Esophagus squamous epithelium (tissue), 5 donors: ENCODE measurements at regions not wholly inside any gene's neighbourhood (a gene's known extent, or its start where the extent isn't known, plus 50 kb on each side); places are given as distances from the start of the nearest gene placed in this dataset.

ENCODE experiments used
- DNase-seq: peaks from one replicate; lab custom pipeline; 2025; lab: John Stamatoyannopoulos, UW
- H3K27ac ChIP-seq, 4 donors: fragments of 200-600 bp; sonication (generic); one replicate each; pipeline ENCODE4 v1.5.1; 2016 to 2019; ENCODE audit warnings: mild to moderate bottlenecking in 1 of 4
- H3K27me3 ChIP-seq, 4 donors: fragments of 200-600 bp; sonication (generic); 1 replicate in 3 of 4; 2 replicates in 1 of 4; pipeline versions ENCODE4 v1.5.1 to v1.6.0; 2017 to 2021; ENCODE audit warnings: antibody characterized with exemption in 1 of 4
- H3K36me3 ChIP-seq, 3 donors: fragments of 200-600 bp; sonication (generic); one replicate each; pipeline ENCODE4 v1.5.1; 2016 to 2019
- H3K4me1 ChIP-seq, 3 donors: fragments of 200-600 bp; sonication (generic); one replicate each; pipeline ENCODE4 v1.5.1; 2017 to 2019
- H3K4me3 ChIP-seq, 4 donors: fragments of 200-600 bp; sonication (generic); 1 replicate in 3 of 4; 2 replicates in 1 of 4; pipeline ENCODE4 v1.5.1; 2016 to 2019; ENCODE audit warnings: mild to moderate bottlenecking in 2 of 4, moderate library complexity in 1 of 4
- H3K9me3 ChIP-seq, 3 donors: fragments of 200-600 bp; sonication (generic); one replicate each; pipeline ENCODE4 v1.5.1; 2016 to 2019
- CTCF ChIP-seq, 6 experiments: fragments of 450-650 bp in 4 of 6; fragments of 200-600 bp in 2 of 6; sonication (generic) in 2 of 6; IDR thresholded peaks; one replicate each; pipeline ENCODE4 v1.5.1; 2016 to 2019; ENCODE audit warnings: antibody characterized with exemption in 6 of 6, mild to moderate bottlenecking in 4 of 6, moderate library complexity in 4 of 6
- POLR2A ChIP-seq, 4 donors: fragments of 450-650 bp; IDR thresholded peaks; one replicate each; pipeline ENCODE4 v1.6.1; 2017; ENCODE audit warnings: antibody characterized with exemption in 4 of 4, mild to moderate bottlenecking in 4 of 4, moderate library complexity in 3 of 4
- WGBS, 2 donors: methylation state at CpG; one replicate each; pipeline ENCODE4 v1.1.5; 2018; 5-methylcytosine and 5-hydroxymethylcytosine counted together
- intact Hi-C: fragments of 100-400 bp; cut with DNase I; formaldehyde crosslinking; loops from one replicate; pipeline ENCODE4 v1.15.0; 2022
- donor health status: DM: yes; HTN: yes; CAD: no.

GRCh38 chr4:180564026-180564425 lies 1679.2 kb upstream of the TENM3 start:
- H3K9me3 ChIP-seq = no peaks in the 10 kb centered on the region
- intact Hi-C loops = no loop called here
- H3K36me3 ChIP-seq = no peaks in the 10 kb centered on the region
- TF ChIP-seq POLR2A (IDR thresholded peaks at IDR 0.05) = no peak
- TF ChIP-seq CTCF (IDR thresholded peaks at IDR 0.05) = no peak
- H3K4me1 ChIP-seq = no peaks in the 10 kb centered on the region
- WGBS, 2 donors = 17 to 48% methylated on average over 3 of the region's 3 CpGs
- H3K27me3 ChIP-seq = no peaks in the 10 kb centered on the region
- no peak overlapping the region for H3K4me3 ChIP-seq
- H3K27ac ChIP-seq = no peak overlapping the region
- no peak for DNase-seq

GRCh38 chr4:180564448-180564847 lies 1678.8 kb upstream of the TENM3 start:
- H3K9me3 ChIP-seq = no peaks in the 10 kb centered on the region
- 43 to 48% methylated on average over 5 of the region's 5 CpGs for WGBS, 2 donors
- no peaks in the 10 kb centered on the region for H3K36me3 ChIP-seq
- no peaks in the 10 kb centered on the region for H3K4me1 ChIP-seq
- no peak overlapping the region for H3K4me3 ChIP-seq
- TF ChIP-seq POLR2A (IDR thresholded peaks at IDR 0.05) = no peak
- no peak for TF ChIP-seq CTCF (IDR thresholded peaks at IDR 0.05)
- intact Hi-C loops = no loop called here
- no peaks in the 10 kb centered on the region for H3K27me3 ChIP-seq
- no peak for DNase-seq
- no peak overlapping the region for H3K27ac ChIP-seq

DNA sequence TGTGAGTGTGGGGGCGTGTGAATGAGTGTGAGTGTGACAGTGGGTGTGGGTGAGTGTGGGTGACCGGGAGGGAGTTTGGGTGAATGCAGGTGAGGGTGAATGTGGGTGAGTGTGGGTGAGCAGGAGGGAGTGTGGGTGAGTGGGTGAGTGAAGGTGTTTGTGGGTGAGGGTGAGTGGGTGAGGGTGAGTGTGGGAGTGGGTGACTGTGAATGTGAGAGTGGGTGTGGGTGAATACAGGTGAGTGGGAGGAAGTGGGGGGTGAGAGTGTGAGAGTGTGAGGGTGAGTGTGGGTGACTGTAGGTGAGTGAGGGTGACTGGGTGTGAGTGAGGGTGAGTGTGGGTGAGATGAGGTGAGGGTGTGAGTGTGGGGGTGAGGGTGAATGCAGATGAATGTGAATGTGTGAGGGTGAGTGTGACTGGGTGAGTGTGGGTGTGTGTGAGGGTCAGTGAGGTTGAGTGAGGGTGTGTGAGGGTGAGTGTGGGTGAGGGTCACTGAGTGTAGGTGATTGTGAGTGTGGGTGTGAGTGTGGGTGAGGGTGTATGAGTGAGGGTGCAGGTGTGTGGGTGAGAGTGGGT lies 1677.3 kb upstream of the TENM3 start:
- Histone ChIP-seq H3K27ac (no peak overlapping the region), H3K4me3 (no peak overlapping the region), H3K4me1 (no peaks in the 10 kb centered on the region), H3K9me3 (no peaks in the 10 kb centered on the region), H3K36me3 (no peaks in the 10 kb centered on the region), H3K27me3 (no peaks in the 10 kb centered on the region)
- TF ChIP-seq CTCF (IDR thresholded peaks at IDR 0.05) = no peak
- no peak for TF ChIP-seq POLR2A (IDR thresholded peaks at IDR 0.05)
- intact Hi-C loops = no loop called here
- 0 to 100% methylated on average over 1 of the region's 2 CpGs for WGBS, 2 donors
- no peak for DNase-seq

- WGBS, 2 donors = 50 to 95% methylated on average over 2 of the region's 2 CpGs
- intact Hi-C loops = no loop called here
- Histone ChIP-seq H3K4me1 (no peaks in the 10 kb centered on the region), H3K27me3 (no peaks in the 10 kb centered on the region), H3K36me3 (no peaks in the 10 kb centered on the region), H3K9me3 (no peaks in the 10 kb centered on the region), H3K27ac (no peak overlapping the region), H3K4me3 (no peak overlapping the region)
- DNase-seq = no peak
- TF ChIP-seq CTCF (IDR thresholded peaks at IDR 0.05) = no peak
Observed at GRCh38 chr4:180566492-180566891, 1676.7 kb upstream of the TENM3 start.

- Histone ChIP-seq H3K27ac (no peak overlapping the region), H3K36me3 (no peaks in the 10 kb centered on the region), H3K27me3 (no peaks in the 10 kb centered on the region), H3K4me3 (no peak overlapping the region), H3K9me3 (no peaks in the 10 kb centered on the region), H3K4me1 (no peaks in the 10 kb centered on the region)
- 80 to 90% methylated on average over 7 of the region's 7 CpGs for WGBS, 2 donors
- intact Hi-C loops = no loop called here
- DNase-seq = no peak
- TF ChIP-seq POLR2A (IDR thresholded peaks at IDR 0.05) (no peak), CTCF (IDR thresholded peaks at IDR 0.05) (no peak)
Observed at GRCh38 chr4:180567080-180567479, 1676.1 kb upstream of the TENM3 start.
